ENCODE measurements at regions not wholly inside any gene's neighbourhood (a gene's known extent, or its start where the extent isn't known, plus 50 kb on each side); places are given as distances from the start of the nearest gene placed in this dataset.

- in situ Hi-C loops (cut with HindIII; ENCODE audit: low sequenced_read_pairs) = no loop called here
- TF ChIP-seq CTCF (IDR thresholded peaks at IDR 0.05; ENCODE audit: low read depth, low read length) = no peak
- no peak for DNase-seq (ENCODE audit: low read depth, low spot score)
These were observed 83.2 kb upstream of the FOXC1 start for GRCh38 chr6:1526398-1527072.

GRCh38 chr6:1527073-1527457 is 82.7 kb upstream of the FOXC1 start:
- DNase-seq (ENCODE audit: low read depth, low spot score) = peak; percentile 64
- no peak for TF ChIP-seq CTCF (IDR thresholded peaks at IDR 0.05; ENCODE audit: low read depth, low read length)
- H3K4me3 ChIP-seq (ENCODE audit: low read depth, low read length) = no peak overlapping the region

More at GRCh38 chr6:1526398-1527072, 83.2 kb upstream of the FOXC1 start:
- no peak overlapping the region for H3K4me3 ChIP-seq (ENCODE audit: low read depth, low read length)

GRCh38 chr6:1535295-1535694 is 74.4 kb upstream of the FOXC1 start:
- in situ Hi-C loops (cut with HindIII; ENCODE audit: low sequenced_read_pairs) = no loop called here
- H3K4me3 ChIP-seq (ENCODE audit: low read depth, low read length) = no peak overlapping the region
- no peak for DNase-seq (ENCODE audit: low read depth, low spot score)
- no peak for TF ChIP-seq CTCF (IDR thresholded peaks at IDR 0.05; ENCODE audit: low read depth, low read length)

More at GRCh38 chr6:1527073-1527457, 82.7 kb upstream of the FOXC1 start:
- in situ Hi-C loops (cut with HindIII; ENCODE audit: low sequenced_read_pairs) = no loop called here

GRCh38 chr6:1536526-1537429 is 72.9 kb upstream of the FOXC1 start:
- DNase-seq (ENCODE audit: low read depth, low spot score) = no peak
- H3K4me3 ChIP-seq (ENCODE audit: low read depth, low read length) = no peak overlapping the region

GRCh38 chr6:1538369-1538768 is 71.3 kb upstream of the FOXC1 start:
- H3K4me3 ChIP-seq (ENCODE audit: low read depth, low read length) = no peak overlapping the region
- no peak for TF ChIP-seq CTCF (IDR thresholded peaks at IDR 0.05; ENCODE audit: low read depth, low read length)
- in situ Hi-C loops (cut with HindIII; ENCODE audit: low sequenced_read_pairs) = no loop called here
- no peak for DNase-seq (ENCODE audit: low read depth, low spot score)

More at GRCh38 chr6:1536526-1537429, 72.9 kb upstream of the FOXC1 start:
- TF ChIP-seq CTCF (IDR thresholded peaks at IDR 0.05; ENCODE audit: low read depth, low read length) = no peak
- in situ Hi-C loops (cut with HindIII; ENCODE audit: low sequenced_read_pairs) = no loop called here

GRCh38 chr6:1538810-1539478 is 70.8 kb upstream of the FOXC1 start:
- no peak for DNase-seq (ENCODE audit: low read depth, low spot score)
- in situ Hi-C loops (cut with HindIII; ENCODE audit: low sequenced_read_pairs) = no loop called here
- no peak for TF ChIP-seq CTCF (IDR thresholded peaks at IDR 0.05; ENCODE audit: low read depth, low read length)
- H3K4me3 ChIP-seq (ENCODE audit: low read depth, low read length) = no peak overlapping the region

Data from astrocyte of the spinal cord (primary cell).